Trophoblast cell (in vitro differentiated cells and primary cell): ENCODE measurements at regions not wholly inside any gene's neighbourhood (a gene's known extent, or its start where the extent isn't known, plus 50 kb on each side); places are given as distances from the start of the nearest gene placed in this dataset.

Experiments
- DNase-seq, 2 donors: peaks; one replicate each; pipeline ENCODE4 v3.0.0-alpha.2; 2016
- H2AFZ ChIP-seq: 2 replicates; pipeline ENCODE4 v1.6.1; 2013; ENCODE audit warnings: low read length, moderate library complexity, mild to moderate bottlenecking; ENCODE audit not compliant: insufficient read depth, poor library complexity
- H2AK5ac ChIP-seq: 2 replicates; pipeline ENCODE4 v1.6.1; 2013; ENCODE audit warnings: mild to moderate bottlenecking, low read length
- H2BK120ac ChIP-seq: 2 replicates; pipeline ENCODE4 v1.6.1; 2013; ENCODE audit warnings: low read length, mild to moderate bottlenecking, moderate library complexity; ENCODE audit not compliant: insufficient read depth, poor library complexity
- H2BK12ac ChIP-seq: 2 replicates; pipeline ENCODE4 v1.6.1; 2013; ENCODE audit warnings: mild to moderate bottlenecking, low read length, moderate library complexity
- H2BK5ac ChIP-seq: 2 replicates; pipeline ENCODE4 v1.6.1; 2013; ENCODE audit warnings: low read length, low read depth, moderate library complexity, mild to moderate bottlenecking; ENCODE audit not compliant: poor library complexity
- H3K14ac ChIP-seq: 2 replicates; pipeline ENCODE4 v1.6.1; 2013; ENCODE audit warnings: mild to moderate bottlenecking, low read length
- H3K18ac ChIP-seq: 2 replicates; pipeline ENCODE4 v1.6.1; 2013; ENCODE audit warnings: mild to moderate bottlenecking, low read length
- H3K23ac ChIP-seq: 2 replicates; pipeline ENCODE4 v1.6.1; 2013; ENCODE audit warnings: low read length
- H3K27ac ChIP-seq: 2 replicates; pipeline ENCODE4 v1.5.1; 2013; ENCODE audit warnings: low read depth, mild to moderate bottlenecking, inconsistent platforms, low read length, moderate library complexity
- H3K27me3 ChIP-seq: 2 replicates; pipeline ENCODE4 v1.6.1; 2013; ENCODE audit warnings: inconsistent platforms, mild to moderate bottlenecking, low read length, moderate library complexity; ENCODE audit not compliant: insufficient read depth
- H3K36me3 ChIP-seq, 2 experiments: 1 replicate in 1 of 2; 2 replicates in 1 of 2; pipeline ENCODE4 v1.6.1; 2013; ENCODE audit warnings: low read length in 2 of 2, mild to moderate bottlenecking in 2 of 2, moderate library complexity in 1 of 2; ENCODE audit not compliant: insufficient read depth in 2 of 2, control insufficient read depth in 1 of 2
- H3K4ac ChIP-seq: 2 replicates; pipeline ENCODE4 v1.6.1; 2013; ENCODE audit warnings: low read depth, mild to moderate bottlenecking, low read length, moderate library complexity
- H3K4me1 ChIP-seq, 2 experiments: 1 replicate in 1 of 2; 2 replicates in 1 of 2; pipeline ENCODE4 v1.6.1; 2013; ENCODE audit warnings: low read length in 2 of 2, mild to moderate bottlenecking in 2 of 2, moderate library complexity in 1 of 2; ENCODE audit not compliant: insufficient read depth in 2 of 2, control insufficient read depth in 1 of 2
- H3K4me2 ChIP-seq: 2 replicates; pipeline ENCODE4 v1.6.1; 2013; ENCODE audit warnings: inconsistent platforms, mild to moderate bottlenecking, low read length, moderate library complexity
- H3K4me3 ChIP-seq: 2 replicates; pipeline ENCODE4 v1.5.1; 2013; ENCODE audit warnings: mild to moderate bottlenecking, low read depth, low read length, inconsistent platforms
- H3K79me1 ChIP-seq: one replicate; pipeline ENCODE4 v1.6.1; 2013; ENCODE audit warnings: low read length
- H3K79me2 ChIP-seq: 2 replicates; pipeline ENCODE4 v1.6.1; 2013; ENCODE audit warnings: low read length, mild to moderate bottlenecking; ENCODE audit not compliant: control insufficient read depth, insufficient read depth, poor library complexity
- H3K9ac ChIP-seq: 2 replicates; pipeline ENCODE4 v1.6.1; 2013; ENCODE audit warnings: mild to moderate bottlenecking, low read length
- H3K9me3 ChIP-seq: 2 replicates; pipeline ENCODE4 v1.6.1; 2013; ENCODE audit warnings: low read depth, mild to moderate bottlenecking, control low read depth, inconsistent platforms, low read length; ENCODE audit not compliant: insufficient read depth
- H4K12ac ChIP-seq: 2 replicates; pipeline ENCODE4 v1.6.1; 2013; ENCODE audit warnings: low read depth, mild to moderate bottlenecking, low read length, moderate library complexity
- H4K8ac ChIP-seq: 2 replicates; pipeline ENCODE4 v1.6.1; 2013; ENCODE audit warnings: low read depth, mild to moderate bottlenecking, low read length, moderate library complexity
- H4K91ac ChIP-seq: one replicate; pipeline ENCODE4 v1.6.1; 2013; ENCODE audit warnings: low read depth, mild to moderate bottlenecking, low read length, moderate library complexity
- WGBS: extraction: QIAGEN DNeasy Blood & Tissue Kit; methylation state at CpG from one replicate; pipeline ENCODE4 v1.1.7; 2013; ENCODE audit warnings: missing lambda C conversion rate; ENCODE audit not compliant: insufficient read length, insufficient coverage; ENCODE audit errors: extremely low coverage; 5-methylcytosine and 5-hydroxymethylcytosine counted together

GRCh38 chr13:86108334-86108733 lies 309.1 kb upstream of the SLITRK6 start:
- H3K36me3 ChIP-seq, result no peaks in the 10 kb centered on the region
- no CpG with 5 or more reads among the region's 3 CpGs for WGBS
- no peak overlapping the region for H2AK5ac ChIP-seq
- H4K91ac ChIP-seq, result no peak overlapping the region
- no peak overlapping the region for H3K4me2 ChIP-seq
- H3K27ac ChIP-seq, result no peak overlapping the region
- H2AFZ ChIP-seq, result no peak overlapping the region
- H2BK120ac ChIP-seq, result no peak overlapping the region
- DNase-seq, result no peak
- H3K4me1 ChIP-seq, result no peaks in the 10 kb centered on the region
- H4K12ac ChIP-seq, result no peak overlapping the region
- no peak overlapping the region for H3K23ac ChIP-seq
- H2BK12ac ChIP-seq, result no peak overlapping the region
- H2BK5ac ChIP-seq, result no peak overlapping the region
- no peak overlapping the region for H3K9ac ChIP-seq
- no peak overlapping the region for H3K14ac ChIP-seq
- no peaks in the 10 kb centered on the region for H3K79me1 ChIP-seq
- H3K27me3 ChIP-seq, result no peaks in the 10 kb centered on the region
- no peaks in the 10 kb centered on the region for H3K79me2 ChIP-seq
- H3K4ac ChIP-seq, result no peak overlapping the region
- no peak overlapping the region for H3K4me3 ChIP-seq
- no peak overlapping the region for H3K18ac ChIP-seq
- no peak overlapping the region for H4K8ac ChIP-seq
- H3K9me3 ChIP-seq, result peaks cover 2% of the 10 kb centered on the region

GRCh38 chr13:86098511-86098910 lies 299.3 kb upstream of the SLITRK6 start:
- H4K8ac ChIP-seq, result no peak overlapping the region
- no peak overlapping the region for H3K4me2 ChIP-seq
- H4K91ac ChIP-seq, result no peak overlapping the region
- no peak for DNase-seq
- H2BK12ac ChIP-seq, result no peak overlapping the region
- no peaks in the 10 kb centered on the region for H3K27me3 ChIP-seq
- no peaks in the 10 kb centered on the region for H3K79me2 ChIP-seq
- no peak overlapping the region for H4K12ac ChIP-seq
- H3K14ac ChIP-seq, result no peak overlapping the region
- H2BK120ac ChIP-seq, result no peak overlapping the region
- H3K36me3 ChIP-seq, result no peaks in the 10 kb centered on the region
- H3K27ac ChIP-seq, result no peak overlapping the region
- H3K9me3 ChIP-seq, result no peaks in the 10 kb centered on the region
- H3K4ac ChIP-seq, result no peak overlapping the region
- no peak overlapping the region for H3K9ac ChIP-seq
- no peak overlapping the region for H3K4me3 ChIP-seq
- no peaks in the 10 kb centered on the region for H3K4me1 ChIP-seq
- H2AK5ac ChIP-seq, result no peak overlapping the region
- no peak overlapping the region for H2AFZ ChIP-seq
- no peak overlapping the region for H3K23ac ChIP-seq
- H2BK5ac ChIP-seq, result no peak overlapping the region
- no peak overlapping the region for H3K18ac ChIP-seq
- H3K79me1 ChIP-seq, result no peaks in the 10 kb centered on the region

- H2BK120ac ChIP-seq, result no peak overlapping the region
- no peak overlapping the region for H4K12ac ChIP-seq
- H2AK5ac ChIP-seq, result no peak overlapping the region
- no peak overlapping the region for H3K4me3 ChIP-seq
- no peak overlapping the region for H3K23ac ChIP-seq
- H3K4me2 ChIP-seq, result no peak overlapping the region
- H3K9me3 ChIP-seq, result no peaks in the 10 kb centered on the region
- H3K4ac ChIP-seq, result no peak overlapping the region
- no peak overlapping the region for H4K8ac ChIP-seq
- H3K14ac ChIP-seq, result no peak overlapping the region
- no peaks in the 10 kb centered on the region for H3K36me3 ChIP-seq
- no peak overlapping the region for H2BK5ac ChIP-seq
- no peak overlapping the region for H3K9ac ChIP-seq
- no peak overlapping the region for H2AFZ ChIP-seq
- no CpG with 5 or more reads among the region's 3 CpGs for WGBS
- no peaks in the 10 kb centered on the region for H3K79me2 ChIP-seq
- no peaks in the 10 kb centered on the region for H3K27me3 ChIP-seq
- DNase-seq, result no peak
- H3K27ac ChIP-seq, result no peak overlapping the region
- H3K4me1 ChIP-seq, result no peaks in the 10 kb centered on the region
- H3K79me1 ChIP-seq, result no peaks in the 10 kb centered on the region
- H3K18ac ChIP-seq, result no peak overlapping the region
- no peak overlapping the region for H2BK12ac ChIP-seq
- H4K91ac ChIP-seq, result no peak overlapping the region
Observed at GRCh38 chr13:86095351-86095750, 296.1 kb upstream of the SLITRK6 start.

GRCh38 chr13:86090181-86090580 lies 291.0 kb upstream of the SLITRK6 start:
- no peak overlapping the region for H3K4me3 ChIP-seq
- H3K9me3 ChIP-seq, result no peaks in the 10 kb centered on the region
- H3K79me1 ChIP-seq, result no peaks in the 10 kb centered on the region
- H4K12ac ChIP-seq, result no peak overlapping the region
- H3K4me2 ChIP-seq, result no peak overlapping the region
- no peak overlapping the region for H4K91ac ChIP-seq
- no peak overlapping the region for H3K18ac ChIP-seq
- H2BK5ac ChIP-seq, result no peak overlapping the region
- no peak overlapping the region for H2AK5ac ChIP-seq
- H3K36me3 ChIP-seq, result no peaks in the 10 kb centered on the region
- no peaks in the 10 kb centered on the region for H3K4me1 ChIP-seq
- no peak overlapping the region for H3K23ac ChIP-seq
- WGBS, result no CpG with 5 or more reads among the region's 2 CpGs
- H3K27me3 ChIP-seq, result no peaks in the 10 kb centered on the region
- DNase-seq, result no peak
- no peak overlapping the region for H2AFZ ChIP-seq
- H3K9ac ChIP-seq, result no peak overlapping the region
- no peak overlapping the region for H2BK120ac ChIP-seq
- no peak overlapping the region for H2BK12ac ChIP-seq
- no peak overlapping the region for H3K27ac ChIP-seq
- H4K8ac ChIP-seq, result no peak overlapping the region
- H3K79me2 ChIP-seq, result no peaks in the 10 kb centered on the region
- H3K4ac ChIP-seq, result no peak overlapping the region
- no peak overlapping the region for H3K14ac ChIP-seq

GRCh38 chr13:86087244-86087643 lies 288.0 kb upstream of the SLITRK6 start:
- Histone ChIP-seq H3K79me2 (no peaks in the 10 kb centered on the region), H2BK5ac (no peak overlapping the region), H2AFZ (no peak overlapping the region), H3K23ac (no peak overlapping the region), H2AK5ac (no peak overlapping the region), H3K27ac (no peak overlapping the region), H3K36me3 (no peaks in the 10 kb centered on the region), H4K91ac (no peak overlapping the region), H3K14ac (no peak overlapping the region), H3K4me2 (no peak overlapping the region), H3K4ac (no peak overlapping the region), H4K12ac (no peak overlapping the region), H2BK120ac (no peak overlapping the region), H3K79me1 (no peaks in the 10 kb centered on the region), H3K9me3 (no peaks in the 10 kb centered on the region), H3K4me1 (no peaks in the 10 kb centered on the region), H2BK12ac (no peak overlapping the region), H4K8ac (no peak overlapping the region), H3K27me3 (no peaks in the 10 kb centered on the region), H3K18ac (no peak overlapping the region), H3K9ac (no peak overlapping the region), H3K4me3 (no peak overlapping the region)
- no peak for DNase-seq
